GM19023 (cell line): ENCODE measurements at regions not wholly inside any gene's neighbourhood (a gene's known extent, or its start where the extent isn't known, plus 50 kb on each side); places are given as distances from the start of the nearest gene placed in this dataset.
"Not testable (repeated sequence)": the region's sequence is repeated elsewhere in the genome, so short reads cannot be mapped to it uniquely, and the experiment has no call there.

ENCODE experiments used
- ATAC-seq: cut with Tn5 transposase; IDR thresholded peaks from one replicate; pipeline ENCODE4 v1.9.1; 2021; ENCODE audit warnings: mild to moderate bottlenecking, moderate library complexity; ENCODE audit not compliant: unreplicated experiment

DNA sequence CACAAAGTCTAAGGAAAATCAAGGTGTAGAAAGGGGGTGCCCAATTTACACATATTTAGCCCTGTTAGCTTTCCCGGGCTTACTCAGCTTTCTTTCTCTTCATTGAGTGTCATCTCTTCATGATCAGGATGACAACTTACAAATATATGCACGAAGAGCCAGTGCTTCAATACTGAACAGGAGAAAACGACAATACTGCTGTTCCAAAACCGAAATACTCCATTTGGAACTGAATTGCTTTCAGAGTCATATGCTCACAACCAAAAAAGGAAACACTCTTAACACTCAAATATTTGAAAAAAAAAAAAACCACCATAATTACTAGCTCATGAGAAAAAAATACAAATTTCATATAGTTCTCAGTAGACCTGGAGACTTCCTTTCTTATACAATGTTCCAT is 272.1 kb upstream of the DUSP10 start:
- no peak for ATAC-seq

DNA sequence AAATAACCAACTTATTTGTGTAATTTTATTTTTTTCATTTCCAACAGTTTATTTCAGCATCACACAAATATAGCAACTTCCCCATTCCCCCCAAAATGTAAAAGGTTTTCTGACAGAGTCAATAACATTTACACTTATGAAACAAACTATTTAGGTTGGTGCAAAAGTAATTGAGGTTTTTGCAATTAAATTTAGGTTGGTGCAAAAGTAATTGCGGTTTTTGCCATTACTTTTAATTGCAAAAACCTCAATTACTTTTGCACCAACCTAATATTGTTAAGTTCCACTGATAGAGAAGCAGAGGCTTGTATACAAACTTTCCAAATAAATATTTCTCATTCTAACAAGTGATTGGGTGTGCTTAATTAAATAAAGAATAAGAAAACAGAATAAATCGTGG is 270.9 kb upstream of the DUSP10 start:
- ATAC-seq: no peak

DNA sequence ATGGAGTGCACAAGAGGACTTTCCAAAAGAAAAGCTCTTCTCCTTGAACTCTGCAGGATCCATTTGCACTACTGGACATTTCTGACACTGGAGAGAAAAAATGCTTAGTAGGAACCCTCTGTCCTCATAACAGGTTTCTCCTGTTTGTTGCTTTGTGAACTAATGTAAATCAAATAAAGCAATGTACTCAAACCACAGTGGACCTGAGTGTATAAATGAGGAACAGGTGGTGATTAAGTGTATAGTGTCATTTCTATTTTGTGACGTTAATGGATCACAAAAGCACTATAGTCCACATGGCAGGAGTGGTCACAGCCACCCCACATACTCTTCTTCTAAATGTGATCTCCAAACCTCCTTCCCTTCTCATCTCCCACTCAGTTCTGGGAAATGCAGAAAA is 268.4 kb upstream of the DUSP10 start:
- ATAC-seq: no peak

DNA sequence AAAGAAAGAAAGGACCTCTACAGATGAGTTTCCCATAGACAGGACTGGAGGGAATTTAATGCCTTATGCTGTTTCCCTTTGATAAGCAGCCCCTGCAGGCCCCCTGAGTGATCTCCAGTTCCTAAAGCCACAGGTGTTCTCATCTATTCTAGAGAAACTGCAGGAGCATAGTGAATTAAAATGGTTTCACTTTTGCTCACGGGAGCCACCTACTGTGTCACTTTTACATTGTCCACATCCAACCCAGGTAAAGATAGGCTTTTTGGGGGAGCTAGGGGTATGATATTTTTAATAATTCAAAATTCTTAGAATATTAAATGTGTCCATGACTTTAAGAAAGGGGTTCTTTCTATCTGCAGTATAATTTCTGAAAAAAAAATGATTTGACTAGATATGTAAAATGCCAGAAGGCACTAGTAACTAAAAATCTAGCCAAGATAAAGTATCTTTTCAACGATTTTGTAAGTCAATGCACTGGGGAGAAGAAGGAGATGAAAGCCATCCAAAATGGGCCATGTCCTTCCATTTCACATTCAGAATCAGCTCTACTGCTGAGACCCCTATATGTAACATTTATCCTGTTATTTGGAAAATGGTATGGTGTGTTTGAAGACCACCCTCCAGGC is 267.3 kb upstream of the DUSP10 start:
- no peak for ATAC-seq

DNA sequence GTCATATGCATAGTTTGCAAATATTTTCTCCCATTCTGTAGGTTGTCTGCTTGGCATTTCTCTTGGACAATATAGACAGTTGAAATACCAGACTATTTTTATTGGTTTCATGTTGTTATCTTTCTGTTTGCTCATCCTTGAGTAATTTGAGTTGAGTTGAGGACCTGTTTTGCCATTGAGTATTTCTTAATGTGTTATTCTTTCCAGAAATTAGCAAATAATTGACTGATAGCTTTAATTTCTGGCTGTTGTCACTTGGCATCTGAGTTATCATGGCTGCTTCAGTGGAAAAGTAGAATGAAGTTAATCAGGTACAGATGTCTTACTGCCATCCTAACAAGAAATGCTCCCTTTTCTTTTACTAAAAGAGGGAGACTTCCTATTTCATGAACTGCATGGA is 264.8 kb upstream of the DUSP10 start:
- ATAC-seq: no peak

DNA sequence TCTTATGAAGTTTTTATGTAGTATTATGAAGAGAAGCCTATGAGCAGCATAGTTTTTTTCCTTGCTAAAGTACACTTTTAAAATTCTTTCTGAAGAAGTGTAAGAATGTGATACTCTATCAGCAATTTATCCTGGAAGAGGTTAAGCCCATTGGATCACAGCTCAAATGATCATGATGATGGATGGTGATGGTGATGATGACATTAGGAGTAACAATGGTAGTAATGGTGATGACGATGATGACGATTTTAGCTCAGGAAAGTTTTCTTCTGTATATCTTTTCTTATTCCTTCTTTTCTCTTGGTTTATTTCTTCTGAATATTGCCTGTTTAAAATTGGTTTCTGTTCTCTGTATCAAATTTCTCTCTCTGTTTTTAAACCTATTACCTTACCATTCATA is 262.9 kb upstream of the DUSP10 start:
- no peak for ATAC-seq

DNA sequence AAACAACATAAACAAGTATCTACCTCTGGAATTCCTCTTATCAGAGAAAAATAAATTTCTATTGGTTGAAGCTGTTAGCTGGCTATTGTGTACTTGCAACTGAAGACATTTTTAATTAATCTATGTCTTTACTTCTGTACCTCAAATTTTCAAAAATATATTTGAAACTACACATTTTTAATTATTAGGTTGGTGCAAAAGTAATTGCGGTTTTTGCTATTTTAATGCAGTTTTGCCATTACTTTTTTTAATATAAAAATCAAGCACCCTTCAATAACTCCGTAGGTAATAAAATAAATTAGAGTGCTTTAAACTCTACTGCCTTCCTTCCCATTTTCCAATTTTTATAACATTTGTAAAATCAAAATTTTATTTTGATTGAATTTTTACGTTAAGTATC is 262.1 kb upstream of the DUSP10 start:
- no peak for ATAC-seq

DNA sequence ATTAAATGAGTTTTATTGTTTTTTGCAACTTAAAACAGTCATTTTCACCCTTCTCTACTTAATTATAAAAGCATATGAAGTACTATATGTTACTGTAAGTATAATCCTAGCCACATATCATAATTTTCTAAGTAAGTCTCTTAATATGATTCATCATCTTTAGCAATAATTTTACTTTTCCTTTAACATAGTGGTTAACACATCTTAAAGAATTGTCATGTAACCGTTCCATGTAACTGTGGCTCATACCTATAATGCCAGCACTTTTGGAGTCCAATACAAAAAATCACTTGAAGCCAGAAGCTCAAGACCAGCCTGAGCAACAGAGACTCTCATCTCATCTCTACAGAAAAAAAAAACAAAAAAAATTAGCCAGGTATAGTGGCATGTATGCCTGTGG is 260.6 kb upstream of the DUSP10 start:
- no peak for ATAC-seq

DNA sequence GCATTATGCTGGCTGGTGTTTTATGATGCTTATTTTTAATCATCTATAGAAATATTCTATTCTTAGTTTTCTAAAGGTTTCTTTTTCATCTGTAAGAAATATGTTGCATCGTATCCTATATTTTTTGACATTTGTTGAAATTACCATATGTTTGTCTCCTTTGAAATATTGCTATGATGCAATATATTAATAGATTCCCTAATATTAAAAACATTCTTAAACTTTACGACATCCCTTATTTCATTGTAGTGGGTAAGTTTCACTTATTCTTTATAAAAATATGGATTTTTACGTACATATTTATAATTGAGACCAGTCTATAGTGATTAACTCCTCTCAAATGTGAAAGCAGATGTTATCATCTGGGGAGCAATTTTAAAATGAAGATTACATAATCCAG is 258.2 kb upstream of the DUSP10 start:
- no peak for ATAC-seq

DNA sequence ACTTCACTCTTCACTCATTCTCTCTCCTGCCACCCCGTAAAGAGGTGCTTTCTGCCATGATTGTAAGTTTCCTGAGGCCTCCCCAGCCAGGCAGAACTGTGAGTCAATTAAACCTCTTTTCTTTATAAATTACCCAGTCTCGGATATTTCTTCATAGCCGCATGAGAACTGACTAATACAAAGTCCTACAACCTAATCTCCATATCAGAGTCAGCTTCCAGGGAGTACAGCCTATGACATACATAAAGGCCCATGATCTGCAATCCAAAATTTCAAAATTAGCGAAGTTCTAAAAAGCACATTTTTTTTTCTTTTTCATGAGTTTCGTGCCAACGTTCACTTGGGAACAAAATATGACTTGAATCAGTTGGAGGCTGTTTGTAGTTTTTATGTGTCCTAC is 256.9 kb upstream of the DUSP10 start:
- no peak for ATAC-seq

DNA sequence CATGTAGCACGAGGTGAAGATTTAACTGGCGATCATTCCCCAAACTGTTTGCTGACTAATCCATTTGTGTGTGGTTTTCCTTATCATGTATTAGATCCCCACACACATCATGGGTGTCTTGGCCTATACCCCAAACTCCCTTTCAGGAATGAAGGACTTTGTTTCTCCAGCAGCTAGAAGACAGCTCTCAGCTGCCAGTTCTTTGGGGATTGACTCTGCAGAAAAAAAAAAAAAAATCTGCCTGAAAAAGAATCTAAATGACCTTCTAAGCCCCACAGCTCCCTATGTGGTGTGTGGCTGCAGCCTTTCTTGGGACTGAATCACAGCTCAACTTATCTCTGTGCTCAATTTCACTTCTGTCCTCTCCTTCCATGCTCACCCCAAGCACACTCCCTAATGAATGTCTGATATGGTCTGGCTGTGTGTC is 256.3 kb upstream of the DUSP10 start:
- no peak for ATAC-seq

DNA sequence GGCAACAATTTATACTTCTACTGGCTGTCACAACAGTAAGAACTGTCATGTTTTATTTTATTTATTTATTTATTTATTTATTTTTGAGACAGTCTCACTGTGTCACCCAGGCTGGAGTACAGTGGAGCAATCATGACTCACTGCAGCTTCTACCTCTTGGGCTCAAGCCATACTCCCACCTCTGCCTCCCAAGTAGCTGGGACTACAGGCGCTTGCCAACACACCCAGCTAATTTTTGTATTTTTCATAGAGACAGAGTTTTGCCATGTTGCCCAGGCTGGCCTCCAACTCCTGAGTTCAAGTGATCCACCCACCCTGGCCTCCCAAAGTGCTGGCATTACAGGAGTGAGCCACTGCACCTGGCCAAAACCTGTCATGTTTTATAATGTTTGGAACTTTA is 255.1 kb upstream of the DUSP10 start:
- ATAC-seq: not testable (repeated sequence)

DNA sequence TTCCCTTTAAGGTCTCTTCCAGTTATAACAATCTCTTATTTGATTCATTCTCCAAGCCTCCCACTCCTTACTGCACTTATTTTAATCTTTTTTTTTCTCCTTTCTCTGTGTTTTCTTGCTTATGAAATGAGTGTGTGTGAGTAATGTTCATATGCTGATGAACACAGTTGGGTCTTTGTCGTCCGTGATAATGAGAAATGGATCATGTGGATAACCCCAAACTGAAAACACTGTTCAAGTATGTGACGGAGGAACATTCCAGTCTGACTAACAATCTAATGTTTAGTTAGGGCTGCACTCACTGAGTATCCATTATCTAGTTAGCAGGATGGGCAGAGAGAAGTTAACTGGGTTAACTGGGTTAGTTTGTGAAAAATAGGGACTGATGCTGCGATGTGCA is 253.1 kb upstream of the DUSP10 start:
- ATAC-seq: no peak

DNA sequence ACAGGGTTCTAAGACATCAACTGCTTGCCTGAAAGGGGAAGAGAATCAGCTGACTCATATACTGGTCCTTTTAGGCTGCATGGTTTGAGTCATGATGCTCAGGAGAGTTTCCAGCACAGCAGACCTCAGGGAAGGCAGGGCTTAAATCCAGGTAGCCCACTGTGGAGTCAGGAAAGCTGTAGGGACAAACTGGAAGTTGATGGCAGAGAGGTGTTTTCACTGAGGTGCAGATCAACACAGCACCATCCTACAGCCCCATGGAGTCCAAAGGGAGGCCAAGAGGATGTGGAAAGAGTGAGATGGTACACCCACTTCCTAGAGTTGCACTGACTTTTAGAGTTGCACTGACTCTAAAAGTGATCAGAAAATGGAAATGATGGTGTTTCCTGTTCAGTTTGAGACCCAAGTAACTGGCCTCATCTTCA is 252.4 kb upstream of the DUSP10 start:
- peak; percentile 70 for ATAC-seq

DNA sequence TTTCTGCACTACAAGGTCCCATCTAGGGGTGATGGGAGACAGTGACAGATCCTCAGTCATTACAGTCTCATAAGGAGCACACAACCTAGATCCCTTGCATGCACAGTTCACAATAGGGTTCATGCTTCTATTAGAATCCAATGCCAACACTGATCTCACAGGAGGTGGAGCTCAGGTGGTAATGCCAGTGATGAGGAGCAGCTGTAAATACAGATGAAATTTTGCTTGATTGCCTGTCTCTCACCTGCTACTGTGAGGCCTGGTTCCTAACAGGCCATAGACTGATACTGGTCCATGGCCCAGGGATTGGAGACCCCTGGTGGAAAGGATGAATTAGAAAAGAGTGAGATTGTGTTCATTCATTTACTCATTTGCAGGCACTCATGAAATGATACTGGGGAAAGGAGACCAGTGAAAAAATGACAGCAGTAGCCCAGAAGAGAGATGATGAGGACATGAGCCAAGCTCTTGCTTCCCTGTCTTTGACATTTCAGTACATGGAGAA is 251.6 kb upstream of the DUSP10 start:
- ATAC-seq: no peak

DNA sequence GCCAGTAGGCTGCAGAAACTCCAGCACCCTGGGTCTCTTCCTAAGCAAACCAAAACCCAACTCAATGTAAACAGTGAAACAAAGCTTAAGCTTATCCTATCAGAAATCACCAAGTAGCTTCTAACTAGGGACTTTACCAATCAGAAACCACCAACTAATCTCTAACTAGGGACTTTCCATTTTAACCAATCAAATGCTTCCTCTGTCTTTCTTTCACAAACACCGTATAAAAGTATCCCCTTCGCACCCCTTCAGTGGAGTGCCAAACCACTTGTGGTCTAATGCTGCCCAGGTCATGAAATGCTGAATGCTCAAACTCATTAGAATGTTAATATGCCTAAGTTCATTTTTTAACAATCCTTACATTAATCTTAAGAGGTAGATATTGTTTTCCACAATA is 250.5 kb upstream of the DUSP10 start:
- peak; percentile 39 for ATAC-seq

DNA sequence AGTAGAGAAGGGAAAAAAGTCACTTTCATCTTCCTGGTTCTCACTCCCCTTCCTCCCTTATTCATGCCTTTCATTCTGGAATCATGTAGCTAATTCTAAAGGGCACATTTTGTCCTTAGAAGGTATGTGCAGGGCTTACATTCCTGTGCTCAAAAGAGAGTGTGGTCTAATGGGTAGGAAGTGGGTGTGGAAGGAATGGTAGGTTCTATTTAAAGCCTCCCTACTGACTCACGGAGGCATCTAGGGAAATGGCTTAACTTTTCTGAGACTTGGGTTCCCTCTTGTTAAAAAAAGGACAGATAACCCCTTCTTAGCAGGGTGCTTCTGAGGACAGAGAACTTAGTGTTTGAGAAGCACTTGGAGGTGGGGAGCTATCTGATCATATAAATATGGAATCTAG is 249.3 kb upstream of the DUSP10 start:
- ATAC-seq: no peak

DNA sequence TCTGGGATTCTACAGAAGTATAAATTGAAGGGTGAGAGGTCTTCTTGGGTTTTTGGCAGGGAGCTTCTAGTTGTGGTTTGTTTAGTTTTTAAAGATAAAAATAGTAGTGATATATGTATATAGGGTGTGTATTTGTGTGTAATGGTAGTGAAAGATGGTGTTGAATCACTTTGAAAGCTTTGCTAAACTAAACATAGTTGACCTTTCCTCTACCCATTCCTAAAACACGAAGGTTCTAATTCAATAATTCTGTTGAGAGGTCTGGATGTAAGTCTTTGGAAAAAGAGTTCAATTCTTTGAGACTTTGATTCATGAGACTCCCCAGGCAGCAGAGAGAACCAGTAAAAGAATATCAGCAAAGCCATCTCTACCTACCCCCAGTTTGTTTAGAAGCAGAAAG is 247.9 kb upstream of the DUSP10 start:
- ATAC-seq: no peak

DNA sequence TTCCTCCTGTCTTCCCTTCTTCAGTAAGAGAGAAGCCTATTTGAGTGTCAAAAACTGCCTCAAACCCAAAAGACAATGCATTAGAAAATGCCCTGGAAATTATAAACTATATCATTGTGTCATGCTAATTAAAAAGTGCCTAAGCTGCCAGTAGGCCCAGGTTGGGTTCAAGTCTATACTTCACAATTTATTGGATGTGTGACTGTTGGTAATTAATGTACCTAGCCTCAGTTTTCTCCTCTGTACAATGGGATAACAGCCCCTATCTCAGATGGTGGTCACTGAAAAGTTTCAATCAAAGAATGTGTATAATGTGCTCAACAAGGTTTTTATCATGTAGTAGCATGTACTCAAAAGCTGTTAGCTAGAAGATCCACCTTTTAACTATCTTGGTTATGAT is 246.9 kb upstream of the DUSP10 start:
- no peak for ATAC-seq

DNA sequence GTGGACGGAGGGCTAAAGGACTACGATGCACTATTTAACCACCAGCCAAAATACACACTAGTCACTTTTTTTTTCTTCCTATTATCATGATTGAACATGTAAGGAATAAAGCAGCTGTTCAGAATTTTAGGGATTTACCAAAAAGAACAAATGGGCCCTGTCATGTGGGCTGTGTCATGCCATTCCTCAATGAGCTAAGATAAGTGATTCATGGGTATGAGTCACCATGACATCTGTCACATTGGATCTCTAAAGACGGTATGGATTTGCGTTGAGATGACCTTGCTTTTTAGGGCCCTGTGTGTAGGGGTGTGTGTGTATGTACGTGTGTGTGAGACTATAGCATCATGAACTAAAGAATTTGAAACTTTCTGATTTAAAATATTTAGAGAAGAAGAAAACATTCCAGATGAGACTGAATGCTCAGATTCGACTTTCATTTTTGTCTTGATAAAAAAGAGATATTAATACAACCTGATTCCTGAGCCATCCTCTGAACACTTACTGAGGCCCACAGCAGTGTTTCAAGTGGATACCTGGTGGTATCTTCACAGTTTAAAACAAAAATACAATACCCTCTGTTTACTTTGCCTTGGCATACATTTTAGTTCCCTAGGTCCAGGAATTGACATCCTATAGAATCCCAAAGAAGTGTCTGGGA is 246.1 kb upstream of the DUSP10 start:
- ATAC-seq: no peak

DNA sequence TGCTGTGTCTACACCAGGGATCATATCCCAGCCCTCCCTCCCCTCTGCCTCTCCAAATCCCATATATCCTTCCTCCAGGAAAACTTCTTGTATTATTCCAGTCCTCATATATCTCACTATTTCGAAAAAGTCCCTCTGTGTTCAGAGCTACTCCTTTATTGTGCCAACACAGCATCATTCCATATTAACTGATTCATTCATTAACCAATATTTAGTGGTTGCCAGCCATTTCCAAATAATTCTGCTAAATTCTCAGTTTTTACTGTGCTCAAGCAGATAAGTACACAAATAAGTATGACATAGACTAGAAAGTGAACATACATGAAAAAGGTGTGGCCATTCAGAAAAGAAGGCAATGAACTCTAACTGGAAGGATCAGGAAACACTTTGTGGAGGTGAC is 241.6 kb upstream of the DUSP10 start:
- no peak for ATAC-seq

DNA sequence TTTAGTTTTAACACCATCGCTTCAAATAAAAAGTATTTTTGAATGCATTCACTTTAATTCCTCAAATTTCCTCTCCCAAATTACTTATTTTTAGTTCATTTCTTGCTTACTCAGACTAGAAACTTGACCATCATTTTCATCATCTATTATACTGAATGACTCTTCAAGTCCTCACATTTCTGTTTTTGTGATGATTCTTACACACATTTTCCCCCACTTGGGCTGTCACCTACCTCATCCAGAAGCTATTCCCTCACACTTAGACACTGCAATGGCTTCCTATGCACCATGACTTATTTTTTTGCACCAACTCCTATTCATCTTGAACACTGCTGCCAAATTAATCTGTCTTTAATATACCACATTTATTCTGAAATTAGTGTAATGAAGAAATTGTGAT is 239.6 kb upstream of the DUSP10 start:
- ATAC-seq: no peak
